ENCODE measurements at regions not wholly inside any gene's neighbourhood (a gene's known extent, or its start where the extent isn't known, plus 50 kb on each side); places are given as distances from the start of the nearest gene placed in this dataset.

DNA sequence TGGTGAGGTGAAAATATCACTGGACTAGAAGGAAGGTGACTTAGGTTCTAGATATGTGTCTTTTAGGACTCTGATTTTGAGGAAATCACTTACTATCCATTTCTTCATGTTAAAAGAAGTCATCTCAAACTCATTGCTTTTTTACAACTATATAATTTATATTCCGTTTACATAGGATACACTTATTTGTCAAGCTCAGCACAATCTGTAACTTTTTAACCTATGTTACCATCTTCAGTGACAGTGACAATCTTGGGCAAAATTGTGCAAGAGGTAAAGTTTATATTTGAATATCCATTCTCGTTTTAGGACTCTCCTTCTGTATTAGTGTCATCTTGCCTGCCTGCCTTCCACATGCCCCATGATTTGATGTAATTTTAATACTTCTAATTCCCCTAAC is 74.0 kb upstream of the FAM83B start:
- TF ChIP-seq POLR2A (IDR thresholded peaks at IDR 0.05; ENCODE audit: low read length) (no peak), GATA1 (IDR thresholded peaks at IDR 0.05; ENCODE audit: low read depth, low read length) (no peak)

All from erythroblast (primary cell).